HG03066 (cell line): ENCODE measurements at regions not wholly inside any gene's neighbourhood (a gene's known extent, or its start where the extent isn't known, plus 50 kb on each side); places are given as distances from the start of the nearest gene placed in this dataset.

Experiments used
- ATAC-seq: cut with Tn5 transposase; IDR thresholded peaks from one replicate; pipeline ENCODE4 v1.9.1; 2021; ENCODE audit warnings: low read depth; ENCODE audit not compliant: unreplicated experiment

- ATAC-seq = no peak
These were observed 524.5 kb upstream of the WWC1 start for GRCh38 chr5:167766957-167767356.

- no peak for ATAC-seq
These were observed 523.6 kb upstream of the WWC1 start for GRCh38 chr5:167767795-167768194.

- no peak for ATAC-seq
These were observed 521.5 kb upstream of the WWC1 start for GRCh38 chr5:167769846-167770413.

- ATAC-seq = no peak
These were observed 521.0 kb upstream of the WWC1 start for GRCh38 chr5:167770461-167770860.

GRCh38 chr5:167771571-167771970 is 519.9 kb upstream of the WWC1 start:
- ATAC-seq = no peak

GRCh38 chr5:167773668-167774301 is 517.7 kb upstream of the WWC1 start:
- ATAC-seq = no peak

GRCh38 chr5:167777746-167778145 is 513.7 kb upstream of the WWC1 start:
- no peak for ATAC-seq

- ATAC-seq = no peak
These were observed 513.2 kb upstream of the WWC1 start for GRCh38 chr5:167778228-167778627.

- ATAC-seq = no peak
These were observed 511.8 kb upstream of the WWC1 start for GRCh38 chr5:167779644-167780043.

- no peak for ATAC-seq
These were observed 511.3 kb upstream of the WWC1 start for GRCh38 chr5:167780177-167780576.

- ATAC-seq = no peak
These were observed 508.2 kb upstream of the WWC1 start for GRCh38 chr5:167783145-167783817.

- ATAC-seq = no peak
These were observed 506.3 kb upstream of the WWC1 start for GRCh38 chr5:167785106-167785505.

- no peak for ATAC-seq
These were observed 505.5 kb upstream of the WWC1 start for GRCh38 chr5:167785901-167786300.

- no peak for ATAC-seq
These were observed 504.4 kb upstream of the WWC1 start for GRCh38 chr5:167786871-167787578.

- ATAC-seq = no peak
These were observed 501.4 kb upstream of the WWC1 start for GRCh38 chr5:167790045-167790444.

GRCh38 chr5:167790462-167791260 is 500.8 kb upstream of the WWC1 start:
- no peak for ATAC-seq

- no peak for ATAC-seq
These were observed 498.9 kb upstream of the WWC1 start for GRCh38 chr5:167792514-167792913.

- ATAC-seq = no peak
These were observed 497.7 kb upstream of the WWC1 start for GRCh38 chr5:167793700-167794099.

GRCh38 chr5:167794121-167794520 is 497.3 kb upstream of the WWC1 start:
- ATAC-seq = no peak

GRCh38 chr5:167796672-167797071 is 494.8 kb upstream of the WWC1 start:
- no peak for ATAC-seq

- ATAC-seq = no peak
These were observed 493.5 kb upstream of the WWC1 start for GRCh38 chr5:167797933-167798332.
